ENCODE measurements at regions not wholly inside any gene's neighbourhood (a gene's known extent, or its start where the extent isn't known, plus 50 kb on each side); places are given as distances from the start of the nearest gene placed in this dataset.
A peak's percentile ranks its signal among the peaks of the same experiment; 100 is the strongest.

- TF ChIP-seq CTCF (IDR thresholded peaks at IDR 0.05; ENCODE audit: unreplicated experiment in 3 of 3), result no peak
- Mint-ChIP-seq H3K27ac (peak overlapping the region; percentile 18 to 82 (median 39)), H3K27me3 (ENCODE audit: low read depth) (peaks cover 11% of the 10 kb centered on the region), H3K4me1 (peaks cover 18% of the 10 kb centered on the region), H3K9me3 (no peaks in the 10 kb centered on the region), H3K4me3 (no peak overlapping the region), H3K36me3 (ENCODE audit: low read depth) (peaks cover 4% of the 10 kb centered on the region)
These were observed 157.8 kb downstream of the SNX10 start for GRCh38 chr7:26449175-26450165.

- Mint-ChIP-seq H3K27me3 (ENCODE audit: low read depth) (peaks cover 5% of the 10 kb centered on the region), H3K9me3 (peaks cover 2% of the 10 kb centered on the region), H3K36me3 (ENCODE audit: low read depth) (peaks cover 4% of the 10 kb centered on the region), H3K27ac (peak overlapping the region in 2 of 3 experiments; percentile 67 to 92), H3K4me3 (no peak overlapping the region), H3K4me1 (peaks cover 18% of the 10 kb centered on the region)
- TF ChIP-seq CTCF (IDR thresholded peaks at IDR 0.05; ENCODE audit: unreplicated experiment in 3 of 3), result no peak
These were observed 160.3 kb downstream of the SNX10 start for GRCh38 chr7:26451997-26452396.

GRCh38 chr7:26454180-26454579 is 162.5 kb downstream of the SNX10 start:
- H3K4me3 Mint-ChIP-seq, result no peak overlapping the region
- H3K36me3 Mint-ChIP-seq (ENCODE audit: low read depth), result peaks cover 4% of the 10 kb centered on the region

GRCh38 chr7:26457696-26458327 is 166.2 kb downstream of the SNX10 start:
- Mint-ChIP-seq H3K9me3 (peaks cover 2% of the 10 kb centered on the region), H3K4me3 (no peak overlapping the region), H3K27ac (peak overlapping the region in 2 of 3 experiments; percentile 53), H3K27me3 (ENCODE audit: low read depth) (no peaks in the 10 kb centered on the region), H3K4me1 (peaks cover 22% of the 10 kb centered on the region), H3K36me3 (ENCODE audit: low read depth) (peaks cover 4% of the 10 kb centered on the region)
- no peak for TF ChIP-seq CTCF (IDR thresholded peaks at IDR 0.05; ENCODE audit: unreplicated experiment in 3 of 3)

More at GRCh38 chr7:26454180-26454579, 162.5 kb downstream of the SNX10 start:
- Mint-ChIP-seq H3K4me1 (peaks cover 20% of the 10 kb centered on the region), H3K9me3 (peaks cover 2% of the 10 kb centered on the region), H3K27me3 (ENCODE audit: low read depth) (no peaks in the 10 kb centered on the region), H3K27ac (peak overlapping the region in 1 of 3 experiments; percentile 13)
- no peak for TF ChIP-seq CTCF (IDR thresholded peaks at IDR 0.05; ENCODE audit: unreplicated experiment in 3 of 3)

GRCh38 chr7:26458466-26459145 is 166.9 kb downstream of the SNX10 start:
- peaks cover 22% of the 10 kb centered on the region for H3K4me1 Mint-ChIP-seq
- H3K9me3 Mint-ChIP-seq, result peaks cover 2% of the 10 kb centered on the region
- no peak overlapping the region for H3K4me3 Mint-ChIP-seq
- no peaks in the 10 kb centered on the region for H3K27me3 Mint-ChIP-seq (ENCODE audit: low read depth)
- no peaks in the 10 kb centered on the region for H3K36me3 Mint-ChIP-seq (ENCODE audit: low read depth)
- no peak for TF ChIP-seq CTCF (IDR thresholded peaks at IDR 0.05; ENCODE audit: unreplicated experiment in 3 of 3)
- no peak overlapping the region for H3K27ac Mint-ChIP-seq
